GM11168 (cell line): ENCODE measurements at regions not wholly inside any gene's neighbourhood (a gene's known extent, or its start where the extent isn't known, plus 50 kb on each side); places are given as distances from the start of the nearest gene placed in this dataset.

Experiments
- in situ Hi-C: fragments of 300-500 bp; cut with MboI; formaldehyde crosslinking; loops from one replicate; pipeline ENCODE4 v1.12.0; 2022; ENCODE audit warnings: low sequenced_read_pairs; ENCODE audit not compliant: unreplicated experiment

DNA sequence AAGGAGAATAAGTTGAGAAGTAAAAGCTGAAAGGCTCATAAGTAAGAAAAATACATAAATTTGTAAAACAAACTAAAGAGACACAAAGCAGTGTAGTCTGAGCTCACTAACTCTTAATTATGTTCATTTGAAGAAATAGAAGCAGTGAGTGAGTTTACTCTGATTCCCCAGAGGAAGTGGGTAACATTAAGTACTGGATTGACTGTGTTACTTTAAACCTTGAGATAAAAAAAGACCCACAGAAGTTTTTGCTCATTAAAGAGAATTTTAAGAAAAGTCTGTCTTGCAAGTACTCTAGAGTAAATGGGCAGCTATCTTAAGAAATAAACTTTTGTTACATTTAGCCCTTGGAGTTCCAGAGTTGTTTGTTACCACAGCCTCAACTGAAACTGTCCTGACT is 2466.9 kb downstream of the PCDH7 start:
- in situ Hi-C loops = no loop called here

DNA sequence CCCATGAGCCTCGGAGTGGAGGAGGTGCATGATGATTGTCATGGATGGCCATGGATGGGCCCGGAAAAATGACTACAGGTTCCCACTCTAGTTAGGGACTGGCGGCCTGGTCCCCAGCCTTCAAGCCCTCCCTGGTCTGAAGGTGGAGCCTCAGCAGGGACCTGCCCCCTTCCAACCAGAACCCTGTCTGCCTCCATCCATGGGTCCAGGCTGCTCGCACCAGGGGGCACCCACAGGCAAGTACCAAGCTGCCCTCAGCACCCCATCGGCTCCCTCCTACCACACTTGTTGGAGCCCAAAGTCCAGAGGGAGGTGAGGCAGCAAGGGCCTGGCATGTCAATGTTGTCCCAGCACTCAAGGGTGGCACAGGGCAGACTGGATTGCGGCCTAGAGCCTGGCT is 2468.6 kb downstream of the PCDH7 start:
- in situ Hi-C loops = no loop called here

- in situ Hi-C loops = no loop called here
Measured at GRCh38 chr4:33189169-33189568, 2469.0 kb downstream of the PCDH7 start.

GRCh38 chr4:33193109-33193508 is 2472.9 kb downstream of the PCDH7 start:
- in situ Hi-C loops = no loop called here

GRCh38 chr4:33200377-33200776 is 2480.2 kb downstream of the PCDH7 start:
- in situ Hi-C loops = no loop called here

DNA sequence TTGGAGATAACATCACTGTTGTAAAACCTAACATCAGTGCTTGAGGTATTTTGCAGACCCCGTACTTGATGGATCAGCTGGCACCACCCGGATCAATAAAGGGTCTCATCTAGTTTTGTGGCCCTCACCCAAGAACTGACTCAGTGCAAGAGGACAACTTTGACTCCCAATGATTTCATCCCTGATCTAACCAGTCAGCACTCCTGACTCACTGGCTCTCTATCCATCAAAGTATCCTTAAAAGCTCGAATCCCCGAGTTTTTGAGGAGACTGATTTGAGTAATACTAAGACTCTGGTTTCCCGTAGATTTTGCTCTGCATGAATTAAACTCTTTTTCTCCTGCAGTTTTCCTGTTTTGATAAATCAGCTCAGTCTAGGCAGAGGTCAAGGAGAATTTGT is 2498.1 kb downstream of the PCDH7 start:
- in situ Hi-C loops = no loop called here

DNA sequence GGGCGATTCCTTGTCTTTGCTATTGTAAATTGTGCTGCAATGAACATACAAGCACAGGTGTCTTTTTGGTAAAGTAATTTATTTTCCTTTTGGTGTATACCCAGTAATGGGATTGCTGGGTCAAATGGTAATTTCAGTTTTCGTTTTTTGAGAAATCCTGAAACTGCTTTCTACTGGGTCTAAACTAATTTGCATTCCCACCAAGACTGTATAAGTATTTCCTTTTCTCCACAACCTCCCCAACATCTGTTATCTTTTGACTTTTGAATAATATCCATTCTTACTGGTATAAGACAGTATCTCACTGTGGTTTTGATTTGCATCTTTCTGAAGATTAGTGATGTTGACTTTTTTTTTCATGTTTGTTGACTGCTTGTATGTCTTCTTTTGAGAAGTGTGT is 2506.0 kb downstream of the PCDH7 start:
- in situ Hi-C loops = no loop called here

- in situ Hi-C loops = no loop called here
Measured at GRCh38 chr4:33226783-33227182, 2506.6 kb downstream of the PCDH7 start.

DNA sequence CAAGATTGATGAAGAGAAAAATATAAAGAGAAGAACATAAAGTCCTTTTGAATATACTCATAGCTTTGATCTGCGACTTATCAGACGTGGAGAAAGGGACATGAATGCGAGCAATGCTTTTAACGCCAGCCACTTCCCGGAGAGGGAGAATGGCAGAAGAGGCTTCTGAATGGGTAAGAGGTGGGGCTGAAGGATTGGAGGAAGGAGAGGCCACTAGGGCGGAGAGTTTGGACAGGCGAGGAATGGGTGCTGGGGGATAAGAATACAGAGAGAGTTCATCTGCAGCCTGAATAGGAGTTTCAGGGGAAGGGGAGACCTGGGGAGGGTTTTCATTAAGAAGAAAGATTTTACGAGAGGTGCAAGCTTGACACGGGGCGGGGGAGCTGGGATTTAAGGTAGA is 2534.9 kb downstream of the PCDH7 start:
- in situ Hi-C loops = no loop called here

GRCh38 chr4:33255507-33255906 is 2535.3 kb downstream of the PCDH7 start:
- in situ Hi-C loops = no loop called here

DNA sequence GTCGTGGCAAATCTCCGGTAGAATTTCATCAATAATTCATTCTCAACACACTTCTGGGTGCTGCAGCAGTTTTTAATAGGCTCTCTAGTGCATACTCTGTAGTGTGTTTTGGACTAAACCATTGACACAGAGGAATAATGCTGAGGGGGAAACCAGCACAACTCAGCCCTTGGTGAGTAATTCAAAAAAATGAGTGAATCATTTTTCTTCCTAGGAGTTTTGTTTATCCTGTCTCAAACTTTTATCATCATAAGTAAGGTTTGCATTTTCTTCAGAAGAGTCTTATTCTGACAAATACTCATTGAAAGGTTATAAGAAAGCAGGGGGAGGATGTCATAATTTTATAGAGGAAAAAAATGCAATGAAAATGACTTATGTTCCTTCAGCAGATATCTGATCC is 2542.7 kb downstream of the PCDH7 start:
- in situ Hi-C loops = no loop called here

GRCh38 chr4:33268776-33269175 is 2548.6 kb downstream of the PCDH7 start:
- in situ Hi-C loops = no loop called here

DNA sequence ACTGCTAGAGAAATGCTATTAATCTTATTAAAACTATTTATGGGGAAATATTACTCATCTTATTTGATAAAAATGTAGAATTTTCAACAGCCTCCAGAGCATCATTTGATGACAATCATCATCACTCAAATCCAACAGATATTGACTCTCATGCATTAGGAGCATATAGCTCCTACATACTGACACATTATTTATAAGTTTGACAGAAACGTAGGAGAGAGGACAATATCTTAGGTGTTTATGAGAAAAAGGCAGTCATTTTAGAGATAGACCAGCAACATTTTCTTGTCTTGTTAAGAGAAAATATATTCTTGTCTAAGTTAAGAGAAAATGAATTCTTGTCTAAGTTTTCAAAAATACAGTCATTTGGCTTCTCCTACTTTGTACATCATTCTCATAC is 2550.2 kb downstream of the PCDH7 start:
- in situ Hi-C loops = no loop called here

GRCh38 chr4:33272722-33273121 is 2552.6 kb downstream of the PCDH7 start:
- in situ Hi-C loops = no loop called here

DNA sequence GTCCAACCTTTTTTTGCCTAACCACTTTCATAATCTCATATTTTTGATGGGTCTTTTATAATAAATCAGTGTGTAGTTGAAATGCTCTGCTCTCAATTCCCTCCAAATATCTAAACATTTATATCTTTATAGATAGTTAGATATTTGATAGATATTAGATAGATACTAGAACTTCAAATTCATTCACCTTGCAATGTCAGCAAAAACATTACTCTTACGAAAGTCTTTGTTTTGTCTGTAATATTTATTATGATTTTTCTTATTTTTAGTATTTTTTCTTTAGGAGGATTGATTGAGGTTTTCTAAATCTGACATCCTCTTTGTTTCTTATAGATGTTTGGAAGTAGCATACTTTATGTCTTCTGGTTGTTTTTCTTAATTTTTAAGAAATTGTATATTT is 2563.6 kb downstream of the PCDH7 start:
- in situ Hi-C loops = no loop called here

GRCh38 chr4:33296876-33297455 is 2576.8 kb downstream of the PCDH7 start:
- in situ Hi-C loops = no loop called here

DNA sequence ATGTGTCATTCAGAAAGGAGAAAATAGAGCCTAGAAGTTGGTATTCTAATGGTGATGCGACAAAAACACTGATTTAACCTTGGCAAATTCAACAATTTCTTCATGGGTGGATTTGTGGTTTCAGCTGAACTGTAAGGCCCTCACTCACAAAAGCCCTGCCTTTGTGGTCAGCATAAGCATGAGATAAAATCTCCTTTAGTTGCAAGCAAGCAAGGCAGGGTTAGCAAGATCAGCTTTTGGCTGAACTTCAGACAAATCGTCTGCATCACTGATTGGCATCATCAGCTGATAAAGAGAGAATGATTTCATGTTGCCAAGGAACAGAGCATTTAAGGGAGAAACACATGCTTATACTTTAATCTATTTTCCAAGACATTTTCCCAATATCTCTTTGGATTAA is 2582.2 kb downstream of the PCDH7 start:
- in situ Hi-C loops = no loop called here

- in situ Hi-C loops = no loop called here
Measured at GRCh38 chr4:33306131-33306530, 2586.0 kb downstream of the PCDH7 start.

GRCh38 chr4:33316033-33316432 is 2595.9 kb downstream of the PCDH7 start:
- in situ Hi-C loops = no loop called here

GRCh38 chr4:33316578-33316977 is 2596.4 kb downstream of the PCDH7 start:
- in situ Hi-C loops = no loop called here

DNA sequence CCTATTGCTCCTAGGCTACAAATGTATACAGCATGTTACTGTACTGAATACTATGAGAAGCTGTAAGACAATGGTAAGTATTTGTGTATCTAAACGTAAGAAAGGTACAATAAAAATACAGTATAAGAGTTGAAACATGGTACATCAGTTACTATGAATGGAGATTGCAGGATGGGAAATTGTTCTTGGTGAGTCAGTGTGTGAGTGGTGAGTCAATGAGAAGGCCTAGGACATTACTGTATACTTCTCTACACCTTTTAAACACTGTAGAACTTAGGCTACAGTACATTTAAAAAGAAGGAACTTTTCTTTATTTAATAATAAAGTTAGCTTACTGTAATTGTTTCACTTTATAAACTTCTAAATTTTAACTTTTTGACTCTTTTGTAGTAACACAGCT is 2603.2 kb downstream of the PCDH7 start:
- in situ Hi-C loops = no loop called here

GRCh38 chr4:33334416-33334815 is 2614.2 kb downstream of the PCDH7 start:
- in situ Hi-C loops = no loop called here

DNA sequence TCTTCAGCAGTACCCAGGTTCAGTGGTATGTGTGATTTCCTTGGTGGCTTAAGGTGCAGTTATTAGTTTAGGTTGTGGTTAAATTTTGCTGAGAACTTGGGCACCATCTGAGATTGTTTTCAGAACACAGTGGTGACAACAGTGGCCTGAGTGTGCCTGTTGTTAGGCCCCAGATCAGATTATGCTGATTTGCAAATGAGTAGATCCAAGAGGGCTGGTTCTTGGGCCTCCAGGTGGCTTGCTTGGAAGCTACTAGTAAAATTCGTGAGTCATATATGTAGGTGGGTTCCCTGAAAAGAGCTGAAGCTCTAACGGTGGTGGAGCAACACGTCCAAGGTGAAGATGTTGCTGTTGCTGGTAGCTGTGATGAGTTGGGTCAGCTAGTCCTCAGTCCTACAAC is 2619.6 kb downstream of the PCDH7 start:
- in situ Hi-C loops = no loop called here
